ENCODE measurements at regions not wholly inside any gene's neighbourhood (a gene's known extent, or its start where the extent isn't known, plus 50 kb on each side); places are given as distances from the start of the nearest gene placed in this dataset.

DNA sequence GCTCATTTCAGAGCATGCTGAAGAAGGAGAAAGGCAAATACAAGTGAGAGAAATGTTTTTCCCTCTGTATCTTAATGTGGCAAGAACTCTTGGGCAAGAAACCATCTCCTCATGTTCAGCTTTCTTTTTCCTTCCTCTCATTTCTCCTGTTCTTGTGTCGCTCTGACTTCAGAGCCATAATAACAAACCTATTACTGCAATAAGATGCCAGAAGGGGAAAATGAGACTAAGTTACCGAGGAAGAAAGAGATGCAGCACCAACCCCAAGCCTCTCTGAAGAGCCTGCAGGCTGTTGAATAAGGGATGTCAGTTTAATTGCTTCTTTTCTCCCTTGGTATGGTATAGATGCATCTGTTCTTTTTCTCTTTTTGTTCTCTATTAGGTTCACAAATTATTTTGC is 170.1 kb upstream of the GLRA1 start:
- TF ChIP-seq, protein P1, sequence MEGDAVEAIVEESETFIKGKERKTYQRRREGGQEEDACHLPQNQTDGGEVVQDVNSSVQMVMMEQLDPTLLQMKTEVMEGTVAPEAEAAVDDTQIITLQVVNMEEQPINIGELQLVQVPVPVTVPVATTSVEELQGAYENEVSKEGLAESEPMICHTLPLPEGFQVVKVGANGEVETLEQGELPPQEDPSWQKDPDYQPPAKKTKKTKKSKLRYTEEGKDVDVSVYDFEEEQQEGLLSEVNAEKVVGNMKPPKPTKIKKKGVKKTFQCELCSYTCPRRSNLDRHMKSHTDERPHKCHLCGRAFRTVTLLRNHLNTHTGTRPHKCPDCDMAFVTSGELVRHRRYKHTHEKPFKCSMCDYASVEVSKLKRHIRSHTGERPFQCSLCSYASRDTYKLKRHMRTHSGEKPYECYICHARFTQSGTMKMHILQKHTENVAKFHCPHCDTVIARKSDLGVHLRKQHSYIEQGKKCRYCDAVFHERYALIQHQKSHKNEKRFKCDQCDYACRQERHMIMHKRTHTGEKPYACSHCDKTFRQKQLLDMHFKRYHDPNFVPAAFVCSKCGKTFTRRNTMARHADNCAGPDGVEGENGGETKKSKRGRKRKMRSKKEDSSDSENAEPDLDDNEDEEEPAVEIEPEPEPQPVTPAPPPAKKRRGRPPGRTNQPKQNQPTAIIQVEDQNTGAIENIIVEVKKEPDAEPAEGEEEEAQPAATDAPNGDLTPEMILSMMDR (IDR thresholded peaks at IDR 0.05), result no peak
- TF ChIP-seq POLR2A (IDR thresholded peaks at IDR 0.05), result no peak

All from right lobe of liver (tissue), 4 donors.